HepG2 (cell line): ENCODE measurements at regions not wholly inside any gene's neighbourhood (a gene's known extent, or its start where the extent isn't known, plus 50 kb on each side); places are given as distances from the start of the nearest gene placed in this dataset.

ENCODE experiments used
- ATAC-seq: fragments of 200-7000 bp; cut with Tn5 transposase; 3 replicates; pipeline ENCODE4 v1.9.1; 2020; ENCODE audit warnings: mild to moderate bottlenecking, moderate library complexity
- BruUV-seq: library from RNA; stranded (reverse); fragments of 400-500 nt; replicated peaks from 2 replicates; lab custom pipeline; 2021; lab: Mats Ljungman, UMichigan
- CTCF ChIA-PET: fragments of 300-600 bp; formaldehyde crosslinking; extraction: SDS; loops from one replicate; lab custom pipeline; 2021; ENCODE audit warnings: low total read pairs, inconsistent platforms, low intra/inter-chr PET ratio; lab: Yijun Ruan, JAX
- POLR2A ChIA-PET: fragments of 350-600 bp; sonication (Branson Sonifier 250); formaldehyde crosslinking; loops from one replicate; lab custom pipeline; 2020; ENCODE audit warnings: antibody characterized with exemption, inconsistent platforms; lab: Yijun Ruan, JAX
- DNase-seq: peaks from one replicate; pipeline ENCODE4 v3.0.0-alpha.2; 2015; ENCODE audit warnings: low spot score
- FAIRE-seq: peaks from 3 replicates; lab custom pipeline; 2011; peaks lifted over from hg19 to GRCh38; lab: Jason Lieb, UNC
- H2AFZ ChIP-seq: one replicate; pipeline ENCODE4 v1.6.1; 2011; ENCODE audit warnings: low read length, inconsistent platforms
- H3K27ac ChIP-seq: fragments of 300-600 bp; 3 replicates; pipeline ENCODE4 v1.8.0; 2011; ENCODE audit warnings: mixed run types, mild to moderate bottlenecking, mixed read lengths, low read length, inconsistent platforms; ENCODE audit not compliant: insufficient read depth; ENCODE audit errors: extremely low read length
- H3K27me3 ChIP-seq, 2 experiments: fragments of 200-600 bp in 1 of 2; 2 replicates in 1 of 2; 3 replicates in 1 of 2; pipeline versions ENCODE4 v1.6.0 to v1.8.0; 2011; ENCODE audit warnings: low read length in 2 of 2, mild to moderate bottlenecking in 2 of 2, moderate library complexity in 2 of 2, inconsistent platforms in 1 of 2; ENCODE audit not compliant: insufficient read depth in 2 of 2, control insufficient read depth in 1 of 2
- H3K36me3 ChIP-seq, 2 experiments: fragments of 200-600 bp in 1 of 2; replicated peaks in 1 of 2; 2 replicates in 1 of 2; 3 replicates in 1 of 2; pipeline versions ENCODE4 v1.5.1 to v1.8.0; 2011; ENCODE audit warnings: low read length in 2 of 2, inconsistent platforms in 1 of 2; ENCODE audit not compliant: insufficient read depth in 2 of 2, control insufficient read depth in 1 of 2
- H3K4me1 ChIP-seq: 2 replicates; pipeline ENCODE4 v1.5.1; 2012; ENCODE audit warnings: low read length, inconsistent platforms; ENCODE audit not compliant: insufficient read depth
- H3K4me2 ChIP-seq: 2 replicates; pipeline ENCODE4 v1.6.0; 2011; ENCODE audit warnings: low read depth, low read length, inconsistent platforms
- H3K4me3 ChIP-seq, 3 experiments: fragments of 200-600 bp in 1 of 3; sonication (generic), shearing (Covaris generic) in 1 of 3; replicated peaks in 1 of 3; 2 replicates each; pipeline ENCODE4 v1.5.1; 2011 to 2016; ENCODE audit warnings: low read length in 3 of 3, inconsistent platforms in 2 of 3, low read depth in 2 of 3, mild to moderate bottlenecking in 2 of 3, control low read depth in 1 of 3, mixed read lengths in 1 of 3; ENCODE audit not compliant: insufficient read depth in 1 of 3
- H3K79me2 ChIP-seq: one replicate; pipeline ENCODE4 v1.6.1; 2011; ENCODE audit warnings: low read length, inconsistent platforms; ENCODE audit not compliant: insufficient read depth
- H3K9ac ChIP-seq: 2 replicates; pipeline ENCODE4 v1.6.0; 2011; ENCODE audit warnings: mild to moderate bottlenecking, low read depth, low read length, inconsistent platforms; ENCODE audit not compliant: insufficient read depth
- H3K9me3 ChIP-seq: 2 replicates; pipeline ENCODE4 v1.5.1; 2012; ENCODE audit warnings: mild to moderate bottlenecking, low read length
- H4K20me1 ChIP-seq: 2 replicates; pipeline ENCODE4 v1.6.0; 2011; ENCODE audit warnings: inconsistent platforms, mild to moderate bottlenecking, low read length, moderate library complexity; ENCODE audit not compliant: insufficient read depth
- AGO2 ChIP-seq: fragments of 200-400 bp; formaldehyde crosslinking; optimal IDR thresholded peaks from 2 replicates; pipeline ENCODE3; 2017; ENCODE audit warnings: mild to moderate bottlenecking, low read depth, low read length, moderate library complexity
- NCOR1 ChIP-seq: fragments of 200-600 bp; sonication (generic); IDR thresholded peaks from 2 replicates; pipeline ENCODE4 v1.7.0; 2017; ENCODE audit warnings: antibody characterized with exemption, low read length, borderline replicate concordance
- NFIC ChIP-seq: IDR thresholded peaks from 2 replicates; pipeline ENCODE4 v1.6.1; 2012; ENCODE audit warnings: mild to moderate bottlenecking, low read length, inconsistent platforms
- SRY ChIP-seq: sonication (generic); formaldehyde crosslinking; IDR thresholded peaks from 2 replicates; pipeline ENCODE4 v1.8.0; 2022; ENCODE audit warnings: mild to moderate bottlenecking, missing genetic modification reagents
- ZBTB43 ChIP-seq: sonication (generic); formaldehyde crosslinking; conservative IDR thresholded peaks from 2 replicates; pipeline ENCODE4 v1.4.0; 2020; ENCODE audit warnings: missing genetic modification reagents
- ZBTB46 ChIP-seq: sonication (generic); formaldehyde crosslinking; IDR thresholded peaks from 2 replicates; pipeline ENCODE4 v1.4.0; 2020; ENCODE audit warnings: mild to moderate bottlenecking, missing genetic modification reagents, borderline replicate concordance
- ZNF124 ChIP-seq: sonication (generic); formaldehyde crosslinking; IDR thresholded peaks from 2 replicates; pipeline ENCODE4 v1.4.0; 2020; ENCODE audit warnings: missing genetic modification reagents
- ZNF251 ChIP-seq: sonication (generic); formaldehyde crosslinking; IDR thresholded peaks from 2 replicates; pipeline ENCODE4 v1.9.0; 2021; ENCODE audit warnings: mild to moderate bottlenecking, missing genetic modification reagents
- ZNF275 ChIP-seq: sonication (generic); formaldehyde crosslinking; IDR thresholded peaks from 2 replicates; pipeline ENCODE4 v1.8.0; 2022; ENCODE audit warnings: missing genetic modification reagents, mild to moderate bottlenecking, inconsistent platforms, borderline replicate concordance
- ZNF343 ChIP-seq: sonication (generic); formaldehyde crosslinking; IDR thresholded peaks from 2 replicates; pipeline ENCODE4 v1.4.0; 2020; ENCODE audit warnings: mild to moderate bottlenecking, missing genetic modification reagents
- ZNF550 ChIP-seq: sonication (generic); formaldehyde crosslinking; IDR thresholded peaks from 2 replicates; pipeline ENCODE4 v1.4.0; 2020; ENCODE audit warnings: mild to moderate bottlenecking, missing genetic modification reagents, borderline replicate concordance
- WGBS: methylation state at CpG from one replicate; pipeline ENCODE4 v1.1.6; 2017; ENCODE audit warnings: low lambda C conversion rate; 5-methylcytosine and 5-hydroxymethylcytosine counted together
- in situ Hi-C: cut with HindIII; loops from 2 replicates; pipeline ENCODE4 v1.10.0; 2017; ENCODE audit warnings: low pct_unique_long_range_greater_than_20kb; ENCODE audit not compliant: extremely low pct_ligation_motif_present
- intact Hi-C: fragments of 100-400 bp; cut with micrococcal nuclease; formaldehyde crosslinking; loops from one replicate; pipeline ENCODE4 v1.10.0; 2022; ENCODE audit not compliant: unreplicated experiment

- H3K4me3 ChIP-seq: no peak overlapping the region
- no peaks in the 10 kb centered on the region for H3K79me2 ChIP-seq
- H3K9ac ChIP-seq: no peak overlapping the region
- TF ChIP-seq NCOR1 (no peak), AGO2 (no peak), ZNF124 (CRISPR knock-in tag) (no peak), SRY (CRISPR knock-in tag) (no peak), ZNF550 (CRISPR knock-in tag) (no peak), ZNF251 (CRISPR knock-in tag) (no peak), ZBTB46 (CRISPR knock-in tag) (no peak), ZBTB43 (no peak), ZNF275 (CRISPR knock-in tag) (no peak), NFIC (no peak), ZNF343 (CRISPR knock-in tag) (no peak)
- no peaks in the 10 kb centered on the region for H3K36me3 ChIP-seq
- H3K27ac ChIP-seq: no peak overlapping the region
- peak overlapping the region; percentile 58; the same call in 1 of the 2 replicates for H3K4me2 ChIP-seq
- intact Hi-C loops: no loop called here
- peaks cover 0 to 7% of the 10 kb centered on the region in 2 experiments; a peak in 1 of 5 replicates for H3K27me3 ChIP-seq
- ATAC-seq (no peak), DNase-seq (no peak), FAIRE-seq (no peak)
- H3K4me1 ChIP-seq: peaks cover 70% of the 10 kb centered on the region
- no TSS peak for BruUV-seq
- H4K20me1 ChIP-seq: no peaks in the 10 kb centered on the region
- no peak overlapping the region for H2AFZ ChIP-seq
- in situ Hi-C loops: no loop called here
- ChIA-PET POLR2A (interaction anchor here (1.8 to 2.4 kb wide), 3 partner anchors 13 to 52 kb away, joined by 5 to 10 read pairs (median 8); no protein-coding TSS in a partner anchor), CTCF (no interaction called here)
- no peaks in the 10 kb centered on the region for H3K9me3 ChIP-seq
- WGBS: 94% methylated on average over 8 of the region's 8 CpGs
Measured at GRCh38 chr11:126134461-126135155, 71.9 kb upstream of the CDON start.
